HG02981 (cell line): ENCODE measurements at regions not wholly inside any gene's neighbourhood (a gene's known extent, or its start where the extent isn't known, plus 50 kb on each side); places are given as distances from the start of the nearest gene placed in this dataset.

ENCODE experiments used
- ATAC-seq: cut with Tn5 transposase; IDR thresholded peaks from one replicate; pipeline ENCODE4 v1.9.1; 2021; ENCODE audit warnings: mild to moderate bottlenecking, moderate library complexity; ENCODE audit not compliant: unreplicated experiment

DNA sequence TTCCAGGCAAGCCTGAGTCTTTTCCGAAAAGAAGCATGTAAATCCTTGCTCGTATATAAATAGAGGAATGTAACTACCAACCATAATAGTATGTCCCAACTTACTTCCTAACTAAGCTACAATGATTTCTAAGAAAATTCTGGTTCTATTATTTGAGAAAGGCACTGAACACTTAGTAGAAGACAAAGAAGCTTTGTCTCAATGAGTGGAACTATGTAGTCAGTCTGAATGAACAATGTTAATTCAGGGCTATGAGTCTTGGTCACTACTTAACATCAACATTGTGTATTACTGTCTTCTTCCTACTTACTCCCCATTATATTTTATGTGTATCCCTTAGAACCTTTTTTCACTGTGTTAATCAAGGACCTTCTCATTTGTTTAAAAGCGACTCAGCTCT, 206.0 kb downstream of the CYB561 start:
- ATAC-seq: no peak

DNA sequence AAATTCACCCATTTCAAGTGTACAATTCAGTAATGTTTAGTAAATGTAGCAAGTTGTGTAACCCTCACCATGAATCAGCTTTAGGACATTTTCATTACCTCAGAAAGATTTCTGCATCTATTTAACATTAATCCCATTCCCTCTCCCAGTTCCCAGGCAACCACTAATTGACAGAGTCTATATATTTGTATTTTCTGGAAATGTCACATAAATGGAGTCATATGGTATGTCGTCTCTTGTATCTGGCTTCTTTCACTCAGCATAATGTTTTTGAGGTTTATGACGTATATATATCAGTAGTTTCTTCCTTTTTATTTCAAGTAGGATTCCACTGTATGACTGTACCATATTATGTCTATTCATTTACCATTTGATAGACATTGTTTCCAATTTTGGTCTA, 199.8 kb downstream of the CYB561 start:
- ATAC-seq: no peak

DNA sequence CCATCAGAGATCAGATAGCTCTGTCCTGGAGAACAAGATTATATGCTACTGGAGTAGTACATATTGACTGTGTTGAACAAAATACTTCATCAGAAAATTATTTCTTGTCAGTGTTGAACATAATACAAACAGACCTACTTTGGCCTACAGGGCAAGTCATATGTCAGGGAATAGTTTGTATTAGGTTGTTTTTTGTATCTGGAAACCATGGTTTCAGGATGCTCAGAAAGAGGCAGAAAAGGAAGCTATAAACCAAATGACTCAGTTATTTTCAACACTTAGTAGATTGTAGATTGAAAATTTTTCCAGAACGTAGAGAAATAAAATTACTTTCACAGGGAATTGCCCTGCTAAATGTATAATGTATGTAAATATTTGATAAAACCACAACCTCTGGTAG, 198.4 kb downstream of the CYB561 start:
- no peak for ATAC-seq

DNA sequence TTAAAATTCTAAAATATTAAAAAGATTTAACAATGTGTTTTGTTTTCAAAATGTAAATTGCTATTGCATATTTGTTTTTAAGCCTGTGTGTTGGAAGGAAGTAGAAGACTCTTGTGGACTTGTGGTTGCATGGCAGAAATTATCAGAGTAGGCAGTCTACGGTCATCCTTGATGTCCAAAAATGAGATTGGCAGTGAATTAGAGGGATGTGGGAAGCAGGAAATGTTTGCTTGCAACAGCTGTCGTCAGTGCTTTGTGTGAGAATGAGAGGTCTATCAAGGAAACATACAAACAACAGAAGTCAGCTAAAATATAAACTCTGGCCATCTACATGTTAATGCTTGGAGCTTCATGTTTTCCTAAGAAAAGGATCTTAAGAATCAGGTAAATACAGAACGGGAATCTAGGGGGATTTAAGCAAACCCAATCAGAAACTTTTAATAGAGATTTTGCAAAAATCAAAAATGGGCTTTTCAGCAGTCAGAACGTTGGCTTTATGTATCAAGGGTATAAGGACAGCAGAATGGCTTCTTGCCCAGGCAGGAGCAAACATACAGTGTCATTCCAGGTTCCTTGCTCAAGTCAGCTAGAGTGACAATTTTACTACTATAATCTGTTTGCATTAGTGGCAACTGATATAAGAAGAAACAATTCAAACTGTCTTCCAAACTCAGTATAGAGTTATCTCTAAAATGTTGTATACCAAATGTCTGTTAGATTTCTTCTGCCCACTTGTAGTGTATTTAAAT, 196.7 kb downstream of the CYB561 start:
- no peak for ATAC-seq

GRCh38 chr17:63250830-63251229, 195.3 kb downstream of the CYB561 start:
- no peak for ATAC-seq

DNA sequence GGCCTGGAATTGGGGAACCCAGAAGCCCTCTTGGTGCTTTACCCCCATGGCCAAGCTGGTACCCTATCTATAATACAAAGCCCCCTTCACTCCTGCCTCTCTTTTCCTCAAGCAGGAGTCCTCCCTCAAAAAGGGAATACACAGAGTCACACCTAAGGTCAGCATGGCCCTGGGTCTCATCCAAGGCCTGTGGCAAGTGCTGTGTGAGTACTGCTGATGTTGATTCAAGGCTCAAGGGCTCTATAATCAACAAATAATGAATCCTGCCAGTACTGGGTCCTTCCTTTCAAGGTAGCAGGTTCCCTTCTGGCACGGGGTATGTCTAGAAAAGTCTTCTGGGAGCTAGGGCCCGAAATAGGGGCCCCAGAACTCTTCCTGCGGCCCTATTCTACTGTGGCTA, 187.3 kb downstream of the CYB561 start:
- ATAC-seq: no peak

- no peak for ATAC-seq
Measured at GRCh38 chr17:63262751-63263476, 183.2 kb downstream of the CYB561 start.

GRCh38 chr17:63265526-63265925, 180.6 kb downstream of the CYB561 start:
- ATAC-seq: no peak

DNA sequence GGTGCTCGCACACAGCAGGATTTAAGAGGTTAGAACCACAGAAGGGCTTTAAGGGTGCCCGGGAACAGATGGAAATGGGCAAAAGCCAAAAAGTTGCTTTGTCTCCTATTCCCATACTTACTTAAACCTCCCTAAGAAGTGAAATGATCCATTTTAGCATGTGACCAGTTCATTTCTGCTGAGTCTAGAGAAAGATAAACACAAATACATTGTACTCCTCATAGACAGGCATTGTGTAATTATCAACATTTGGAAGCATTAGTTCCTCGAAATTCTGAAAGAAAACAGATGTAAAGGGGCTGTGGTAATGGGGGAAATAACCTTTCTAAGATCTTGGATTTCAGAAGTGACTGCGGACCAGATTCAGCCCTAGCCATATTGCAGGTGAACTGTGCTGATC, 178.3 kb downstream of the CYB561 start:
- ATAC-seq: no peak

DNA sequence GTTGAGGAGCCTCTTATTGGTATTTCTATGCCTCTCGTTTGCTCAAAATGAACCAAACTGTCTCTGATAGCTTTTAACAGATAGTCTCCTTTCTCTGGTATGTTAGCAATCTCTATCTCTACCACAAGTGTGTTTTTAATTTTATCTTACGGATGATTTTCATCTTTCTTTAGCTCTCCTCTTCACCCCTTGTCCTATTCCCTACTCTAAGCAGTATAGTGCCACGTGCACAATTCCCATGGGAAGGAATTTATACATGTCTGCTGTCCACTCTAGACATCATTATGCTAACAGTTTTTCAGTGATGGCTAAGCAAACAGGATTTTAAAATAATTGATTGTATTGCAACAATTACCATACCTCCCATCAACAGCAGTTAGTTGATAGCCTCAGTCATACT, 177.3 kb downstream of the CYB561 start:
- ATAC-seq: no peak

GRCh38 chr17:63270610-63271009, 175.5 kb downstream of the CYB561 start:
- no peak for ATAC-seq

DNA sequence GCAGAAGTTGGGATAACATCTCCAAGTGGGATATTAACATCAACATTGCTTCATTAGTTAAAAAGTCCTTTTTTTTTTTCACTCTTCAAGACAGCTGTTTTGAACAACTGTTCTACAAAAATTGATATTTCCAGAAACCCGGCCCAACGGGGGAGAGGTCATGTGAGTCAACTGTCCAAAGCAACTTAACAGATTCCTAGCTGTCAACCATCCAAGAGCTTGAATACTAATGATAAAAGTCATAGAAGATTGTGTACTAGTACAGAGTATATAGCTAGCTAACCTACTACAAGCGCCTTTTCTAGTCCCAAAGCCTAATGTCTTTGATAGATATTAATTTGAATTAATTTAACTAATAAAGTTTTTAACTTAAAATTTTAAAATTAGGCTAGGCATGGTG, 172.0 kb downstream of the CYB561 start:
- no peak for ATAC-seq

DNA sequence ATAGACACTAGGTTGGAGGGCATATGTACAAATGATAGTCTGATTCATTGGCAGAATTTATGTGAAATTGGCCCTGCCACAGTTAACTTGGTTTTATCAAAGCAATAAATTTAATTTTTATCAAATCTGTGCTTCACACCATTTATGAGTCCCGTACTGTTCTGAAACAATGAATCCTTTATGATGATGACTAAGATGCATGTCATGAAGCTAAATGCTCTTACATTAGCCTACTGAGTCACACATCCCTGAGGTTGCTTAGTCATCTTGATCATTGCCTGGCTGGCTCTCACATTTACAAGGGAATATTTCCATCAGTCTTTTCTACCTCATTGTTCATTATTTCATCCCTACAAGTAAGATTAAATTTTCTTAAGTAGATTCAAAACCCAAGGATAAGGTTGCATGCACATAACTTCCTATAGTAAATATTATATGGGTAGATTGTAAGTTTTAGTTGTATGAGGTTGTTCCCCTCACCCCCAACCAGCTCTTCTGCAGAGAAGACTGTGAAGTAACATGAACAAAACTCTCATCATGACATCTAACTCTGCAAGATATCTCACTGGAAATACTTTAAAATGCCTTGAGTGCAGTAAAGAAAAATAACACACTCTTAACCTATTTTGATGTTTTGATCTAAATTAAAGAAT, 170.7 kb downstream of the CYB561 start:
- no peak for ATAC-seq

DNA sequence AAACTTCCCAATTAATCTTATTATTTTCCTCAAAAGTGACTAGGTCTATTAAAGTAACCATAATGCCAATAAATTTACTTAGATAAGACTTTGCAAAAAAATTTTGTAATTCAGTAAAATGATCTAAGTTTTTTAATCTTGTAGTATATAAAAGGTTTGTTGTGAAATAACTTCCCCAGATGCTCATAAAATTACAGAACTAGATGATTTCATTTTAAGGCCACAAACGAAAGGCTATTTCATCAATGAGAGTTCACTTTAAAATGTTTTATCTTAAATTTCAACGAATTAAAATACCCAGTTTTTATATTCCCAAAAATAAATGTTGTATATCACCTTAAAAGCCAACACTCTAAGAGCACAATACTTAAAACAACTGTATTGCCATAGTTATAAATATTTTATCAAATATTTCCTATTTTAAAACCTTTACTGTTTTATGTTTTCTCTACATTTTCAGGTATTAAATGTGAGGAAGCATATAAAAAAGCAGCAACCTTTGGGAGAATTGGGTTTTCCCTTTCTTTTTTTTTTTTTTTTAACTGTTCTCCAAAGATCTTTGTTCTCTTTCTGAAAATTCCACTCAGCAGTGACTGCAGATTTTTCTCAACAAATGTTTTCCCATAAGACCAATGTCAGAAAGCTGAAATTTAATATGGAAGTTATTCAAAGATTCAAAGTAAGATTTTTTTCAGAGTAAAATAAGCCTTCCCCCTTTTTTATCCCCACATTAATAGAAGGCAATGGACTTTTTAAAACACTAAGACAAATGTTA, 169.9 kb downstream of the CYB561 start:
- ATAC-seq: no peak

DNA sequence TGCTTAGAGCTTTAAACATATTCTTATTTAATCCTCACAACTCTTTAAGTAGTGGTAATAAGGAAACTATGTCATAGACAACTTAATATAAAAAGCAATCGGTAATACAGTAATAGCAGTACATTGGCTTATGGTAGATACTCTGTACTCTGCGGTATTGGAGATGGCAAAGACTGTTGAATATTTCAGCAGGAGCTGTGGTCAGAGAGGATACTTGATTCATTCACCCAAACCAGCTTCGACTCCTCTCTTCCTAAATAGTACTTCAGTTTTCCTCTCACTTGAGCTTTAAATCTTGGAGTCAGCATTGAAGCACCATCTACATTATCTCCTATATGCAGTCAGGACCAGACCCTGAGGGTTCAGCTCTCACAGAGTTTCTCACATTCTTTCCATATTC, 169.3 kb downstream of the CYB561 start:
- no peak for ATAC-seq

DNA sequence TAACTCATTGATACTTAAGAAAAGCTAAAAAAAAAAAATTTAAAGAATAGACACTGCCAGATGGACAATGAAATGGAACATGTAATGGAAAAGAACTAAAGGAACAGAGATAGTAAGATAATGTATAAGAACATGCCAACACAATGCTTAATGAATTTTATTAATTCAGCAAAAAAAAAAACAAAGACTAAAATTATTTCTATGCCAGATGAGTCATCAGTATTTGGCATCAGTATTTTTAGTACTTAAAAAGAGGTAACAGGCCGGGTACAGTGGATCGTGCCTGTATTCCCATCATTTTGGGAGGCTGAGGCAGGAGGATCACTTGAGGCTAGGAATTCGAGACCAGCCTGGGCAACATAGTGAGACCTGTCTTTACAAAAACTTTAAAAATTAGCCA, 168.5 kb downstream of the CYB561 start:
- no peak for ATAC-seq

DNA sequence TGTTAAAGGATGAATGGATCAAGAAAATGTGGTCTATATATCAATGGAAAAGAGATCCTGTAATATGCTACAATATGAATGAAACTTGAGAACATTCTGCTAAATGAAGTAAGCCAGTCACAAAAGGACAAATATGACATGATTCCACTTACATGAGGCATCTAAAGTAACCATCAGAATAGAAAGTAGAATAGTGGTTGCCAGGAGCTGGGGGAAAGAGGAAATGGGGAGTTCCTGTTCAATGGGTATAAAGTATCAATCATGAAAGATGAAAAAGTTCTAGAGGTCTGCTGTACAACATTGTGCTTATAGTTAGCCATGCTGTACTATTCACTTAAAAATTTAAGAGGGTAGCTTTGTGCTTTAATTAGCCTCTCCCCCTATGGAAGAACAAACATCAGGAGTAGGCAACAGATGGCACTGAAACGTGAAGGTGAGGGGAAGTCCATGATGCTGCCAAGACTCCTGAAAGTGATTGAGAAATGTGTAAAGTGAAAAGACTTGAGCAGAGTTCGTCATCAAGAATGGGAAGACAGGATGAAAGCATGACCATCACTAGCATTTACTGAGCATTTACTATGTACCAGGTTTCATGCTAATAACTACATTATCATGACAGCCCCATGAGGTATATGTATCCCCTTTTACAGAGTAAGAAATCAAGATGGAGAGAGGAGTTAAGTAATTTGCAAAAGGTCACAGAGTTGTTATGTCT, 167.2 kb downstream of the CYB561 start:
- ATAC-seq: peak; percentile 54

- no peak for ATAC-seq
Measured at GRCh38 chr17:63279498-63280230, 166.4 kb downstream of the CYB561 start.

- ATAC-seq: peak; percentile 67
Measured at GRCh38 chr17:63282455-63282854, 163.7 kb downstream of the CYB561 start.

DNA sequence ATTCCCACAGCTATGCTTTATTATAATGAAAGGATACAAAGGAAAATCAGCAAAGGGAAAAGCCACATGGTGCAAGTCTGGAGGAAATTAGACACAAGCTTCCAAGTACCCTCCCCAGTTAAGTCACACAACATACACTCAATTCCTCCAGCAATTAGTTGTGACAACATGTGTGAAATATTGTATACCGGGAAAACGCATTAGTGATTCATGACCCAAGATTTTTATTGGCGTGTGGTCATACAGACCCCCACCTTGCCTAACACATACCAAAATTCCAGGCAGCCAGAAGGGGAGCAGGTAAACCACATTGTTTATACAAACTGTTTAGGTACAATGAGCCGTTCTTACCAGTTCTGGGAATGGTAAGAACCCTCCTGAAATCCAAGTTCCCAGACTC, 160.6 kb downstream of the CYB561 start:
- ATAC-seq: no peak
